PC-3 (cell line): ENCODE measurements at regions not wholly inside any gene's neighbourhood (a gene's known extent, or its start where the extent isn't known, plus 50 kb on each side); places are given as distances from the start of the nearest gene placed in this dataset.
"Not testable (repeated sequence)": the region's sequence is repeated elsewhere in the genome, so short reads cannot be mapped to it uniquely, and the experiment has no call there.

Experiments
- ATAC-seq: fragments of 200-7000 bp; cut with Tn5 transposase; 2 replicates; pipeline ENCODE4 v1.9.1; 2020; ENCODE audit warnings: mild to moderate bottlenecking, moderate library complexity
- BruUV-seq: library from RNA; stranded (reverse); fragments of 400-500 nt; replicated peaks from 2 replicates; lab custom pipeline; 2021; lab: Mats Ljungman, UMichigan
- CTCF ChIA-PET: fragments of 300-600 bp; sonication (Branson Sonifier 250); formaldehyde crosslinking; loops from one replicate; lab custom pipeline; 2022; ENCODE audit warnings: antibody characterized with exemption; lab: Charles Lee
- POLR2A ChIA-PET: fragments of 300-600 bp; sonication (Branson Sonifier 250); formaldehyde crosslinking; loops from one replicate; lab custom pipeline; 2022; ENCODE audit warnings: antibody characterized with exemption; ENCODE audit not compliant: unreplicated experiment; lab: Charles Lee
- DNase-seq: peaks from one replicate; pipeline ENCODE4 v3.0.0-alpha.2; 2015
- H2AFZ ChIP-seq: fragments of 300-600 bp; sonication (generic); 2 replicates; pipeline ENCODE4 v1.6.0; 2016; ENCODE audit warnings: antibody characterized with exemption, low read length
- H3F3A ChIP-seq: fragments of 300-600 bp; sonication (generic); one replicate; pipeline ENCODE4 v1.6.0; 2017; ENCODE audit warnings: antibody characterized with exemption, low read length, control low read depth, mild to moderate bottlenecking; ENCODE audit not compliant: unreplicated experiment
- H3K27ac ChIP-seq: fragments of 300-600 bp; sonication (generic); 2 replicates; pipeline ENCODE4 v1.5.1; 2016; ENCODE audit warnings: mild to moderate bottlenecking, low read length
- H3K27me3 ChIP-seq: fragments of 300-600 bp; sonication (generic); 2 replicates; pipeline ENCODE4 v1.6.1; 2016; ENCODE audit warnings: low read length, mixed read lengths
- H3K36me3 ChIP-seq: fragments of 300-600 bp; sonication (generic); 2 replicates; pipeline ENCODE4 v1.6.1; 2016; ENCODE audit warnings: low read depth, mixed run types, low read length, mixed read lengths
- H3K4me1 ChIP-seq: fragments of 300-600 bp; sonication (generic); 2 replicates; pipeline ENCODE4 v1.5.1; 2016; ENCODE audit warnings: low read length; ENCODE audit not compliant: insufficient read depth
- H3K4me2 ChIP-seq: fragments of 300-600 bp; sonication (generic); 2 replicates; pipeline ENCODE4 v1.6.0; 2016; ENCODE audit warnings: low read length
- H3K4me3 ChIP-seq: fragments of 300-600 bp; sonication (generic); 2 replicates; pipeline ENCODE4 v1.5.1; 2016; ENCODE audit warnings: mild to moderate bottlenecking, low read length, mixed read lengths
- H3K79me2 ChIP-seq: fragments of 300-600 bp; sonication (generic); 2 replicates; pipeline ENCODE4 v1.6.1; 2017; ENCODE audit warnings: low read length, mixed read lengths
- H3K9ac ChIP-seq: fragments of 300-600 bp; sonication (generic); 2 replicates; pipeline ENCODE4 v1.6.0; 2016; ENCODE audit warnings: mild to moderate bottlenecking, low read length
- H3K9me2 ChIP-seq: fragments of 300-600 bp; sonication (generic); replicated peaks from 2 replicates; pipeline ENCODE4 v1.6.1; 2016; ENCODE audit warnings: mixed run types, low read length, mixed read lengths
- H3K9me3 ChIP-seq: fragments of 300-600 bp; sonication (generic); 2 replicates; pipeline ENCODE4 v1.6.1; 2016; ENCODE audit warnings: low read length, mixed read lengths
- H4K20me1 ChIP-seq: fragments of 300-600 bp; sonication (generic); 2 replicates; pipeline ENCODE4 v1.6.1; 2016; ENCODE audit warnings: low read length, mixed read lengths
- CTCF ChIP-seq: fragments of 300-600 bp; sonication (generic); conservative IDR thresholded peaks from 2 replicates; pipeline ENCODE4 v1.5.1; 2017; ENCODE audit warnings: antibody characterized with exemption, low read depth, mild to moderate bottlenecking, low read length
- EZH2 ChIP-seq: fragments of 300-600 bp; sonication (generic); IDR thresholded peaks from one replicate; pipeline ENCODE4 v1.6.1; 2017; ENCODE audit warnings: antibody characterized with exemption, mild to moderate bottlenecking, low read length; ENCODE audit not compliant: unreplicated experiment
- EZH2phosphoT487 ChIP-seq: fragments of 300-600 bp; sonication (generic); IDR thresholded peaks from 2 replicates; pipeline ENCODE4 v1.6.1; 2018; ENCODE audit warnings: mild to moderate bottlenecking, antibody characterized with exemption, low read length, borderline replicate concordance
- intact Hi-C: fragments of 100-400 bp; cut with micrococcal nuclease; formaldehyde crosslinking; loops from 2 replicates; pipeline ENCODE4 v1.9.0; 2023

GRCh38 chr4:112036886-112037285, 108.4 kb upstream of the FAM241A start:
- intact Hi-C loops, result loop anchor here (10.0 kb wide), 2 partner anchors 182 to 1402 kb away; no protein-coding TSS in a partner anchor
- H3K27me3 ChIP-seq, result peaks cover 21% of the 10 kb centered on the region

GRCh38 chr4:112038861-112039260, 106.4 kb upstream of the FAM241A start:
- BruUV-seq, result no TSS peak
- Histone ChIP-seq H3K9me3 (no peaks in the 10 kb centered on the region), H3K79me2 (no peaks in the 10 kb centered on the region), H3K9ac (no peak overlapping the region), H3K27me3 (peaks cover 23% of the 10 kb centered on the region), H3K4me1 (no peaks in the 10 kb centered on the region), H3K27ac (no peak overlapping the region), H3K36me3 (no peaks in the 10 kb centered on the region), H3F3A (no peaks in the 10 kb centered on the region), H3K4me2 (no peak overlapping the region), H3K4me3 (no peak overlapping the region), H2AFZ (no peak overlapping the region), H3K9me2 (no peaks in the 10 kb centered on the region), H4K20me1 (no peaks in the 10 kb centered on the region)
- intact Hi-C loops, result loop anchor here (10.0 kb wide), 2 partner anchors 184 to 1404 kb away; no protein-coding TSS in a partner anchor
- CTCF ChIA-PET, result no interaction called here
- ATAC-seq (no peak), DNase-seq (peak; percentile 38)
- no peak for TF ChIP-seq EZH2phosphoT487
- no peak for TF ChIP-seq CTCF
- POLR2A ChIA-PET, result no interaction called here

More at GRCh38 chr4:112036886-112037285, 108.4 kb upstream of the FAM241A start:
- H3K4me1 ChIP-seq, result no peaks in the 10 kb centered on the region
- no peaks in the 10 kb centered on the region for H3K9me3 ChIP-seq
- no peaks in the 10 kb centered on the region for H3F3A ChIP-seq
- no peak for DNase-seq
- no TSS peak for BruUV-seq
- H3K9me2 ChIP-seq, result no peaks in the 10 kb centered on the region
- H3K36me3 ChIP-seq, result no peaks in the 10 kb centered on the region
- no peak overlapping the region for H3K27ac ChIP-seq
- H3K4me3 ChIP-seq, result no peak overlapping the region
- no peak overlapping the region for H2AFZ ChIP-seq
- POLR2A ChIA-PET, result no interaction called here
- H3K79me2 ChIP-seq, result no peaks in the 10 kb centered on the region
- CTCF ChIA-PET, result no interaction called here
- no peak for ATAC-seq
- H3K4me2 ChIP-seq, result no peak overlapping the region
- H4K20me1 ChIP-seq, result no peaks in the 10 kb centered on the region
- H3K9ac ChIP-seq, result no peak overlapping the region
- TF ChIP-seq EZH2phosphoT487, result no peak
- TF ChIP-seq CTCF, result no peak
- TF ChIP-seq EZH2, result no peak

GRCh38 chr4:112049119-112049518, 96.1 kb upstream of the FAM241A start:
- H2AFZ ChIP-seq, H3K79me2 ChIP-seq, H3K4me3 ChIP-seq, H3K9ac ChIP-seq, DNase-seq, POLR2A ChIA-PET, H3K27me3 ChIP-seq, H3K36me3 ChIP-seq, H3K4me2 ChIP-seq, intact Hi-C loops, H3F3A ChIP-seq, H3K9me2 ChIP-seq, H3K4me1 ChIP-seq, H3K9me3 ChIP-seq, H3K27ac ChIP-seq, CTCF ChIA-PET, ATAC-seq, H4K20me1 ChIP-seq, BruUV-seq: not testable (repeated sequence)
